DMS153 (cell line): ENCODE measurements at regions not wholly inside any gene's neighbourhood (a gene's known extent, or its start where the extent isn't known, plus 50 kb on each side); places are given as distances from the start of the nearest gene placed in this dataset.
"Not testable (repeated sequence)": the region's sequence is repeated elsewhere in the genome, so short reads cannot be mapped to it uniquely, and the experiment has no call there.

Experiments
- DNase-seq: peaks from one replicate; lab custom pipeline; 2025; lab: John Stamatoyannopoulos, UW

DNA sequence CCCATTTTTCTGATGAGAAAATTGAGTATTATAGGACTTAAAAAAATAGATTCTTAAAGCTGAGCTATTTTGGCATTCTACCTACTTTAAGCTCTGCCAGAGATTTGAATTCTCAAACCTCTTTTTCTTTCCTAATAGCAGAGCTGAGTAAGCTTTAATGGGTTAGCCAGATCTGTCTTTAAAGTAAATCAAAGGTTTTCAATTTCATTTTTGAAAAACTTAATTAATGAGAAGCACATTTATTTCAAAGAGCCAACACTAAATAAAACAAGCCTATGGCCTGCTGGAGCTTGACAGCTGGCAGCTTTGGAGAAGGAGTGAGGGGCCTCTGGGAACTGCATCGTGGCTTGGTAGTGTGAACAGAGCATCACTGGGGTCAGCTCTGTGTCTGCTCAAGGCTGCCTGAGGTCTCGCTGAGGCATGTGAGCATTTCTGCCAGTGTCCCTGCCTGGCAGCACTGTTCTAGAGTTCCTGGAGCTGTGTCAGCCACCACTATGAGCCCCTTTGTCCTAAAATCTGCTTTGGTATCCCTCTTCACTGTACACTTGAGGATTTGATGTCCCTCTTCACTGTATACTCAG is 50.4 kb upstream of the PRSS23 start:
- no peak for DNase-seq

DNA sequence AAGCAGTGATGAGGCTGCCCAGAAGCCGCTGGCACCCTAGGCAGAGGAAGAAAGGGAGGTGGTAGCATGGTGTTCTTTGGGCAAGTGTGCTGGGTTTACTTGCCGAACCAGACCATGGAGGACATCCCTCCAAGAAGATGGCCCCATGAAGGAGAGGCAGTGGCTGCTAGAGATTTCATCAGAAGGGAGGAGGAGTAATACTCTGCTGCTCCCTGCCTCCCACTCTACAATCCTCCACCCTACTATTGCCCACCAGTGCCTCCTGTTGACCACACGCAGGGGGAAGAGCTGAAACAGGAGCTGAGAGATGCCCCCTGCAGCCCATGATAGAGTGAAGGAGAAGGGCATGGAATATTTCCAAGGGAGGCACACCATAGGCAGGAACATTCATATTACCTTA is 51.0 kb upstream of the PRSS23 start:
- no peak for DNase-seq

DNA sequence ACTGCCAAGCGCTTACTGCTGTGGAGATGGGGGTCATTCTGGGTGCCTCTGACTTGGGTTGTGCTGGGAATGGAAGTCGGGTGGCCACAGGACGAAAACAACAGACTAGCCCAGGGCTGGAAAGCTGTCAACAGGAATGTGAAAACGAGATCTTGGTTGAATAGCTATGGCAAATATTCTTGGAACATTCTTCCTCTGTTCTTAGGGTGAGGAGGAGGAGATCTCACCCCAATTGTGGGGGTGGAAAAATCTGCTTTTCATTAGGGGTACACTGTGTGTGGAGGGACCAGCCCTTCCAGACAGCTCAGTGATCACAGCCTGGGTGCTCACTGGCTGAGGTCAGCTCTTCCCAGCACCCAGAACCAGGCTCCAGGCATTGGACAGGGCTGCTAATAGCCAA is 52.0 kb upstream of the PRSS23 start:
- DNase-seq = no peak

DNA sequence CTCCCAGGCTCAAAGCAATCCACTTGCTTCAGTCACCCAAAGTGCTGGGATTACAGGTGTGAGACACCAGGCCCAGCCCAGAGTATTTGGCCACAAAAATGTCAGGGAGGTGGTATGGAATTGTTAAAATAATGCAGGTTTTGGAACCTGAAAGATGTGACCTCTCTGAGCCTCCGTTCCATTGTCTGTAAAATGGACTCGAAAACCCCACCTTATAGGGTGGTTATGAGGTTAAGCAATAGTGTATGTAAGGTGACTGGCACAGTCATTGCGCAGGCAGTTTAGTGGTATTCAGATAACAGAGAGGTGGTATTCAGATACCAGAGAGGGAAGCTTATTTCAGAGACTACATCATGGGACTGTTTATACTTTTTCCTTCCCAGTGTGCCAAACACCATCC is 52.5 kb upstream of the PRSS23 start:
- no peak for DNase-seq

DNA sequence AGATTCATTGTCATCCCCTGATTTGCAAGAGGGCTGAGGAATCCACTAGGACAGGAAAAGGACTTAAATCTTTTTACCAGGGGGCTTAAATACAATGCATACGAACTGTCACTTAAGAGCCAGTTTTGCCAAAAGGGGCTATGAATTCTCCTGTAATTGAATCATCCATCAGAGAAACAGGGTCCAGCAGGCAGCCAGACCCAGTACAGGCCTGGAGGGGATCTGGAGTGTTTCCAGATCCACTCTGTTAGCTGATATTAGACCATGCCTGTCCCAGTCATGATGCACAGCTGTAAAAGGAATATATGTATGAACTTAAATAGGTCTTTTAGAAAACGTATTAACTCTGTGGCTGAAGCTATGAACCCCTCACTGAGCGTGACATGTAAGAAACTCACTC is 53.8 kb upstream of the PRSS23 start:
- no peak for DNase-seq

DNA sequence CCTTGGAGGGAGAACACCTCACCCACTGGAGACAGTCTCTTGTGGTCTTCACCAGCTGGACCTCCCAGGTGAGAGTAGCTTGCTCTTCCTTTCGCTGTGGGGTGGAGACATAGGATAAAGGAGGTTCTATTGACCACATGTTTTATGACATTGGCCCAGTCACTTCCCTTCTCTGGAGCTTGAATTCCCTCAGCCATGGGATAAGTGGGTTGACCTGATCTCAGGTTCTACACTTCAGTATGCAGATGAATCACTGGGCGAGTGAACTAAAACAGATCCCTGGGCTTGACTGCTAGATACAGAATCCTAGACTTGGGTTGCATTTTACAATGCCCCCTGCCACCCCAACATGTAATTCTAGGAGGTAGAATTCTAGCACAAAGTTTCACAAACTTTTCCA is 54.8 kb upstream of the PRSS23 start:
- no peak for DNase-seq

DNA sequence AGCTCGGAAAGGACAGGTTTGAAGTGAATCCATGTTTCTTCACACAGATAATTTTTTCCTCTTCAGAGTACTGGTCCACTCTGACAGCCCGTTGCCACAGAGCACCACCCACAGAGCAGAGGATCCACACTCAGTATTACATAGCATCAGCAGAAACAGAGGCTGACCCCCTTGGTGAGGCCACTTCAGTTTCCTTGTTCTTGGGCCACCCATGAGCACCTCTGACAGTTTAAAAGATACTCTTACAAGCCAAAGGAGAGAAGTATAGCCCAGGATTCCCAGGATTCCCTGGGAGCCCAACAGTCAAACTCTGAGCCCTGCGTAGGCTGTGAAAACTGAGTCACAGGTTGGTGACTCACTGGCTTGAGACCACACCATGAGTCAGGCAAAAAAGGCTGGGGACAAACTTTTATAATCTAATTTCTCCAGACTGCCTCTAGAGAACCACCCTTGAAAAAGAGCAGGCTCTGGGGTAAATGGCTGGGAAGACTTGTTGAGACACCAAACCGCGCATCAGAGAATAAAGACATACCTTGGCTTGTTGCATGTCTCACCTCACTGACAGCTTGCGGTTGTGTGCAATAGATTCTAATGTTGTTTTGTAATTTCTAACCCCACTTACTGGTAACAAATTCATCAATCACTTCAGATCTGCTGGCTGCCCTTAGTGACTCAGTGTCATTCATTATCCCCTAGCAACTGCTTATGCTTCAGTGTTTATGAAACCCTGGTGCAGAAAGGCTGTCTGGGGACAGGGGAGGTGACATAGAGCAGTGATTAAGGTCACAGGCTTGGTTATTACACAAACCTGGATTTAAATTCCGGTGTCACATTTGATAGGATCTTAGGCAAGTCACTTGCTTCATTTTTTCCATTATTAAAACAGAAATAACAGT is 56.9 kb upstream of the PRSS23 start:
- DNase-seq = peak; percentile 60

DNA sequence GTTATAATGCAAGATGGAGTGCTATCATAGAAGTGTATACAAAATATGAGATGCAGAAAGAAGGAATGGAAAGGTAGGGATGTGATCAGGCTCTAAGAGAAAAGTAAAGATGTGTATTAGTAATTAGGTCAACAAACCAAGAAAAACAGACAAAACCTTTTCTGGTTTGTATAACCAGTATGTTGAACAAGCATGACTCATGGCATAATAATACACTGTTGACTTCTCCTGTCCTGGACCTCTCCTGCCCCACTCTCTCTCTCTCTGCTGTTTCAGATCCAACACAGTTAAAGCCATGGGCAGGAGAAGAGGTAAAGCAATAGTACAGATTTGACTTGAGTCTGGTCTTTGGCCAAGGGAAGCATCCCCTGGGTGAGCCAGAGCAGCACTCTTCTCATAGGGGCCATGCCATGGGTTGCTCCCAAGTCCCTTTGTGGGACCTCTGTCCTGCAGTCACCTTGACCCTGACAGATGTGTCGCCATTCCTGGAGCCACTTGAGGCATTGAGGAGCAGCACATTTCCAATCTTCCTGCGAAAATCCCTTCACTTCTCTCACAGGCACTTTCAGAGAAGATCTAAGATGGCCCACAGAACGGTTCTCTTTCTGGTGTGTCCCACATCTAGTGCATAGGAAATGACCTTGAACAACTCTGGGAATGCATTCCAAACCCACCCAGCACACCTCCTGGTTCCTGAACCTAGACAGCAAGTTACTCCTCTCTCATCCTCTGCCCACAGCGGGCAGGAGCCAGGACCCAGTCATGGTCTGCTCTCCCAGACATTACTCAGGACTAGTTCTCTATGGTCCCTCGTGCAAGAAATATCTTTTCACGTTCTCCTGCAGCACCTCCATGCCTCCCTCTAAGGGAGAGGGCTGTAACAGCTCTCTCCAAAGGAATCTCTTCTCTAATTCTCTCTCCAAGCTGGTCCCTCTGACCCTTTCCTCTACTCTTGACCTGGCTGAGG is 58.2 kb upstream of the PRSS23 start:
- peak; percentile 64 for DNase-seq

DNA sequence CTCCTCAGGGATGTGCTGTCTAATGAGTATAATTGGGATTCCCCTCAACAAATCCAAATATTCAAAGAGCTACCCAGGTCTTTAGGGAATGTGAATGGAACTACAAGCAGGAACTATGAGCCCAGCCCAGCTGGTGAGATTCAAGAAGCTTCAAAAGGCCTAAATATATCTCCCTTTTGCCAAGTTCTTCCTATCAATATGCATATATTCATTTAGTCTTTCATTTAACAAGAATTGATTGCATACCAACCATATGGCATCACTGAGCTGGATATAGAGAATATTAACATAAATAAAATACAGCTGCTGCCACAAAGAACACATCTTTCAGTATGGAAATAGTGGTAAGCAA is 58.9 kb upstream of the PRSS23 start:
- DNase-seq = no peak

DNA sequence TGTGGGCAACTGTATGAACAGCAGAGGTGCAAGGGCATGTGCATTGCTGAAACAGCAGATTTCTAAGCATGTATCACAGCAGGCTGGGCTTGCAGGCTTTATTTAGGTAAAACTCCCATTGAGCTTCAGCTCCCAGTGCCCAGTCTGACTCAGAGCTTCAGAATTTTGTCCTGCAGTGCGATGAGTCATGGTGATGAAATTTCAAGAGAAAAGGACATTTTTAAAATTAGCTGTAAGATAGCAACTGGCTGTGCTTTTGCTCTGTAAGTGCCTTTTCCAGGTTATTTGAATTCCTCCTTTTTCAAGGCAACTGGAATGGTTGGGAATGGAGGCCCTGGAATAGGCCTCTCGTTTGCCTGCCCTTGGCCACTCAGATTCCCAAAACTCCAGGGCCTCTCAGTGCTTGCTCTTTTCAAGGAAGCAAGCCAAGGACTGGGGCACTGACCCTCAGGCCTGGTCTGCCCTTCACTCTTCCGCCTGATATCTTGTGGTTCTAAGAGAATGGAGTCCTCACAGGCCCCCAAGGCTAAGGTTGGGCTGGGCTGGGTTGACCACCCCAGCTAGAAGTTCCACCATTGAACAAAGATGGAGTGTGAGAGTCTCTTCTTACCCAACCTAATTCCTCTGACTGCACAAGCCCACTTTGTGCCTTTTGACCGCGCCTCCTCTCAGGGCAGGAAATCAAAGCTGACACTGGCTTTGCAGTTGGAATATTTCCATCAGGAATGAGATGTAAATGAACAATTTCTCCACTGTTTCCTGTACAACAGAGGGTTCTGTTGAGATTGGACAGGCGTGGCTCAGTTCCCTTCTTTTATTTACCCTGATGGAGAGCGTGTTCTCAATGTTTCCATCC is 59.5 kb upstream of the PRSS23 start:
- DNase-seq = peak; percentile 44

DNA sequence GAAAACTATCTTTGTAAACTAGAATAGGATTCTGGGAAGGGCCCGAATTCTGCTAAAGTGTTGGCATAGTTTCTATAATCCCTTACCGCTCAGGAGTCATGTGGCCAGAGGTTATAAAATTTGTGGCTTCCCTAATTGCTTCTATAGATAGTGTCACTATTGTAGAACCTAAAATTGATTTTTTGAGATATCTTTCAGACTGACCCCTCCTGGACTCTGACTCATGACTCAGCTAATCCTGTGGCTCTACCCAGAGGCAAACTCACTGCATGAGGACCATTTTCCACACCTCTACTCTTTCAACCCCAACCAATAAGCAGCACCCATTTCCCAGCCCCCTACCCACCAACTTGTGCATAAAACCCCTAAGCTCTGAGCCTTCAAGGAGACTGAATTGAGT is 61.8 kb upstream of the PRSS23 start:
- DNase-seq = no peak

DNA sequence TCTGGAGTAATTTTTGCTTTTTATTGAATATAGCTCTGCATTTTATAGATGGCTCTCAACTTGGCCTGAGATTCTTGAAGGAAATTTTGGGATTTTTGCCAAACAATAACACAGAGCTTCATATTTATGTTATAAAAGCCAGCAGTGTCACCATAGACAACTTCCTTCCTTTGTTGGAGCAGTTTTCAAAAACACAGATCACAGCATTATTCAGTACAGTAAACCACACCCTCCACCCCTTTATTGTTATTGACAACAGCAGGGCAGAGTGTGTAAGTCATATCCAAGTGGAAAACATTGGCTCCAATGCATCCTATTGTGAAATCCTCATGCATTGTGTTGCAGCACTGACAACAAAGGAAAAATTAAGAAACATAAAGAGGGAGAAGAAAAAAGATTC is 62.6 kb upstream of the PRSS23 start:
- DNase-seq = no peak

DNA sequence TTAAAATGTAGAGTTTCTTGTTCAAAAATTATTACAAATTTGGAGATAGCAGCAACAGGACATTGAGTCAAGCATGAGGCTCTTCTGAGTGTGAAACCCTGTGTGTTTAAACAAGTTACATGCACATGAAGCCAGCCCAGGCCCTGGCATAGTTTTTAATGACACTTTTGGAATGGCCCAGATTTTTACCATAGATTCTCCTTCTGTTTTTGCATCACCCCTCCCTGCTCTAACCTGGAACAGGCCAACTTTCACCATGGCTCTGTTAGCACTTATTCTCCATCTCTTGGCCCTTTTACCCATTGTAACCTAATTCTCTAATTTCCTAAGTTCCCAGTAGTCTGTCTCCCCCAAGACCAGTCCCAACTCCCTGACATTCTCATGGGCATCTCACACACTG is 63.1 kb upstream of the PRSS23 start:
- no peak for DNase-seq

DNA sequence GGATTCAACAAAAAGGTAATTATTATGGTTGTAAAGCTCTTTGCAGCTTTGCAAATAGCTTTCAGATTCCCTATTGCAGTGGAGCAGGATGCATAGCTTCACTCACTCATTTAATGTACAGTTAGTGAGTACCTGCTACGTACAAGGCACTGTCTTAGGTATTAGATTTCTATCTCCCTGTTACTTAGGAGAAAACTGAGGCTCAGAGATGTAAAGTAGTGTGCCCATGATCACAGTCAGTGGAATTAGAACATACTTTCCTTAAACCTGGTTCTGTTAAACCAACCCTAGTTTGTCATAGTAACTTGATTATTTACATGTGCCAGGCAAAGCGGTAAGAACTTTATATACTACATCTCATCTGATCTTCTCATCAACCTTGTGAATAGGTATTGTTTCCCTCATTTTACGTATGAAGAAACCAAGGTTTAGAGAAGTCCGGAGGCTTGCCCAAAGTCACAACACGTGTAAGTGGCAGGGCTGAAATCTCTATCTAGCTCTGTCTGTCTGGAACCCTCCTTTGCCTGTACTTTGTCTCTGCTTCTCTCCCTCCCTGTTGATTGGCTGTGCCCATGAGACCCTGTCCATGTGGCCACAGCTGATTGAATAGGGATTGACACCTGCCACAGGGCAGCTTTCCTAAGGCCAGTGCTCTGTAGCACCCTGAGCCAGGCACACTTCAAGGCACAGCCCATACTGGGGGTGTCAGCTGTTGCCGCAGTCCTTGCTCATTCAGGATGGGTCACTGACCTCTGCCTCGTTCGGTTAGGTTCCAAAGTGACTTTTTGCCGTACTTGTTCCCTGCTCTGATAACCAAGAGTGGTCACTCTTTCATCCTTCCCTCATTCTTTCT is 63.8 kb upstream of the PRSS23 start:
- no peak for DNase-seq

DNA sequence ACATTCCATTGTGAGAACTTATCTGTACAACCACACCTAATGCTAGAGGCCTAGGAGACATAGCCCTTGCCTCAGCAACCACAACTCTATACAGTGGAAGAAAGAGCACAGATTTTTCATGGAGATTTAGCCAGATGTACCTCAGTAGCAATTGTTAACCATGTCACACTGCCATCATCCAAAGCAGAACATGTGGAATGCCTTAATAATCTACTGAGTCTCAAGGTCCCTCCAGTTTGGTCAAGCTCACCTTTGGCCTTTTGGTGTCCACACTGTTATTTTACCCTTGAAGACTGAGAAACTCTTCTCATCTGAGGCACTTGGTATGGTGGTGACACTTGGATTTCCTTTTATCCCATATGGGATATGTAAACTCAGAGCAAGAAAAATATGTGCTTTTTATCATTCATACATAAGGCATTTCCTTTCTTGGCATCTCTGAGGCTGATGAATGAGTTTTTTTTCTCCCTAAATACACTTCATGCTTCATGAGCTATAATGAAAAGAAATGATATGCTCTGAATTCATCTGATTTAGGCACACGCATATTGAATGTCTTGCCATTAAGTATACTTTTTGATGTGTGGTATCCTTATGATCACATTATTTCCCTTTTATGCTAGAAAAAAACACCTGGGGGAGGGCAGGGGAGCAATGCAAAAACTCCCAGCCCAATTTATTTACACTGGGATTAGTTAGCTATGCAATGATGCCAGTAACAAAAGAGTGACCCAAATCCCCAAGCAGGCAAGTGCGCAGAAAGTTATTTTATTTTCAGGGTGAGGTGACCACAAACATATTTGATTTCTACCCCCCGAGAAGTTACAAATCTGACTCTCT is 63.3 kb upstream of the ME3 start:
- DNase-seq = no peak

DNA sequence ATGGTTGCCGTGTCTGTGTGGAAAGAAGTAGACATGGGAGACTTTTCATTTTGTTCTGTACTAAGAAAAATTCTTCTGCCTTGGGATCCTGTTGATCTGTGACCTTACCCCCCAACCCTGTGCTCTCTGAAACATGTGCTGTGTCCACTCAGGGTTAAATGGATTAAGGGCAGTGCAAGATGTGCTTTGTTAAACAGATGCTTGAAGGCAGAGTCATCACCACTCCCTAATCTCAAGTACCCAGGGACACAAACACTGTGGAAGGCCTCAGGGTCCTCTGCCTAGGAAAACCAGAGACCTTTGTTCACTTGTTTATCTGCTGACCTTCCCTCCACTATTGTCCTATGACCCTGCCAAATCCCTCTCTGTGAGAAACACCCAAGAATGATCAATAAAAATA is 60.3 kb upstream of the ME3 start:
- DNase-seq = not testable (repeated sequence)

DNA sequence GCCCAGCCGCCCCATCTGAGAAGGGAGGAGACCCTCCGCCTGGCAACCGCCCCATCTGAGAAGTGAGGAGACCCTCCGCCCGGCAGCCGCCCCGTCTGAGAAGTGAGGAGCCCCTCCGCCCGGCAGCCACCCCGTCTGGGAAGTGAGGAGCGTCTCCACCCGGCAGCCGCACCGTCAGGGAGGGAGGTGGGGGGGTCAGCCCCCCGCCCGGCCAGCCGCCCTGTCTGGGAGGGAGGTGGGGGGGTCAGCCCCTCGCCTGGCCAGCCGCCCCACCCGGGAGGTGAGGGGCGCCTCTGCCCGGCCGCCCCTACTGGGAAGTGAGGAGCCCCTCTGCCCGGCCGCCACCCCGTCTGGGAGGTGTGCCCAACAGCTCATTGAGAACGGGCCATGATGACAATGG is 59.9 kb upstream of the ME3 start:
- not testable (repeated sequence) for DNase-seq

DNA sequence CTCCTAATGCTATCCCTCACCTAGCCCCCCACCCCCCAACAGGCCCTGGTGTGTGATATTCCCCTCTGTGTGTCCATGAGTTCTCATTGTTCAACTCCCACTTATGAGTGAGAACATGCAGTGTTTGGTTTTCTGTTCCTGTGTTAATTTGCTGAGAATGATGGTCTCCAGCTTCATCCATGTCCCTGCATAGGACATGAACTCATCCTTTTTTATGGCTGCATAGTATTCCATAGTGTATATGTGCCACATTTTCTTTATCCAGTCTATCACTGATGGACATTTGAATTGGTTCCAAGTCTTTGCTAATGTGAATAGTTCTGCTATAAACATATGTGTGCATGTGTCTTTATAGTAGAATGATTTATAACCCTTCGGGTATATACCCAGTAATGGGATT is 57.2 kb upstream of the ME3 start:
- not testable (repeated sequence) for DNase-seq

DNA sequence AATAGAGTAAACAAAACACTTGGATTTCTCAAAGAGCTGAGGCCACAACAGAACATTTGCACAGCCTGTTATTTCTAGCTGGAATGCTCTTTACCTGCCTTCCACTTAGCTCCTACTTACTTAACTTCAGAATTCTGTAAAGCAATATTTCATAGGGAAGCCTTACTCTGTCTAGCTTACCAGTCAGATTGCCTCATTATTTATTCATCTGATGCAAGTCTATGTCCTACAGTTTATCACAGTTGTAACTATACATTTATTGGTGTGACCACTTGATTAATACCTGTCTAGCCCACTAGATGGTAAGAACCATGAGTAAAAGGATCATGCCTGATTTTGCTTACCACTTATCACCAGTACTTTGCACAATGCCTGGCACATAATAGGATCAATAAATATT is 56.1 kb upstream of the ME3 start:
- DNase-seq = no peak
